ENCODE measurements at regions not wholly inside any gene's neighbourhood (a gene's known extent, or its start where the extent isn't known, plus 50 kb on each side); places are given as distances from the start of the nearest gene placed in this dataset.
A peak's percentile ranks its signal among the peaks of the same experiment; 100 is the strongest.

GRCh38 chr16:86285421-86285820 is 224.9 kb upstream of the FOXF1 start:
- DNase-seq (no peak), ATAC-seq (no peak), FAIRE-seq (no peak)
- WGBS, 2 donors = 34 to 52% methylated on average over 6 of the region's 6 CpGs
- Histone ChIP-seq H3K9me3 (no peaks in the 10 kb centered on the region), H3K36me3 (no peaks in the 10 kb centered on the region), H3K4me1 (no peaks in the 10 kb centered on the region), H3K27me3 (peaks cover 0 to 6% (median 2%) of the 10 kb centered on the region in 4 donors), H3K27ac (no peak overlapping the region), H3K4me3 (no peak overlapping the region)
- no peak for TF ChIP-seq CTCF (IDR thresholded peaks at IDR 0.05)
- intact Hi-C loops (cut with DNase I) = no loop called here

GRCh38 chr16:86285938-86286921 is 224.1 kb upstream of the FOXF1 start:
- no peak overlapping the region for H3K27ac ChIP-seq
- TF ChIP-seq CTCF (IDR thresholded peaks at IDR 0.05) = no peak
- H3K9me3 ChIP-seq = no peaks in the 10 kb centered on the region
- FAIRE-seq = no peak
- peak in 1 of 6 donors; percentile 41 for DNase-seq
- intact Hi-C loops (cut with DNase I) = no loop called here
- no peaks in the 10 kb centered on the region for H3K4me1 ChIP-seq
- WGBS, 2 donors = 13 to 20% methylated on average over 52 to 55 of the region's 55 CpGs
- H3K27me3 ChIP-seq = peaks cover 0 to 6% (median 2%) of the 10 kb centered on the region in 4 donors
- H3K4me3 ChIP-seq = no peak overlapping the region
- H3K36me3 ChIP-seq = no peaks in the 10 kb centered on the region
- ATAC-seq = no peak

- ATAC-seq (no peak), DNase-seq (peak in 1 of 6 donors; percentile 46), FAIRE-seq (no peak)
- Histone ChIP-seq H3K4me3 (no peak overlapping the region), H3K9me3 (no peaks in the 10 kb centered on the region), H3K27me3 (peaks cover 0 to 6% (median 2%) of the 10 kb centered on the region in 4 donors), H3K4me1 (no peaks in the 10 kb centered on the region), H3K36me3 (no peaks in the 10 kb centered on the region), H3K27ac (no peak overlapping the region)
- no peak for TF ChIP-seq CTCF (IDR thresholded peaks at IDR 0.05)
- 2 to 3% methylated on average over 49 of the region's 49 CpGs for WGBS, 2 donors
- intact Hi-C loops (cut with DNase I) = no loop called here
Measured at GRCh38 chr16:86286991-86287663, 223.2 kb upstream of the FOXF1 start.

DNA sequence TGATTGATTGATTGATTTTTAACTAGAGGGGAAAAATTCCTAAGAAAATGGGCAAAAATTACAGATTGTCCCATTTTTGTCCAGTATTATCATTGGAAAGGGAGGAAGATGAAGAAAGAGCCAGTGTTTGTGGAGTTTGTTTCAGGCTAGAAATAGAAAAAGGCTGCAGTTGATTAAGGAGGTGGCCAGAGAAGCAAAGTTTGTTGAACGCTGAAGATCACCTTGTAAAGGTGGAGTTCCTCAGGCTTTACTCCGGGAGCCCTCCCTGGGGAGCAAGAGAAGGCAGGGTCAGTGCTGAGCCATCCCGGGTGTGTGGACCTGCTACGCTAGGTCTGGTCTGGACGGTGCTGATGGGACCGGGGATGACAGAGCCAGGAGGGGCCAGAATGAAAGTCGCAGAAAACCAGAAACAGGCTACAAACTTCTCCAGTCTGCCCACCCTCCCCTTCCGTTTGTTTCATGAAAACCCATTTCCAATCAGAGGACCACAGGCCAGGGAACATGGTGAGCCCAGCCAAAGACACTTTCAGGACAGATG is 222.6 kb upstream of the FOXF1 start:
- no peak for TF ChIP-seq CTCF (IDR thresholded peaks at IDR 0.05)
- peaks cover 0 to 6% (median 2%) of the 10 kb centered on the region in 4 donors for H3K27me3 ChIP-seq

More for the DNA sequence above, 222.6 kb upstream of the FOXF1 start:
- no peak for ATAC-seq
- DNase-seq = no peak
- no peaks in the 10 kb centered on the region for H3K4me1 ChIP-seq
- WGBS, 2 donors = 10% methylated on average over 8 of the region's 8 CpGs
- no peak for FAIRE-seq
- no peak overlapping the region for H3K4me3 ChIP-seq
- intact Hi-C loops (cut with DNase I) = no loop called here
- H3K27ac ChIP-seq = no peak overlapping the region
- H3K9me3 ChIP-seq = no peaks in the 10 kb centered on the region
- H3K36me3 ChIP-seq = no peaks in the 10 kb centered on the region

Measured in pancreas (tissue), 10 donors.